ENCODE measurements at regions not wholly inside any gene's neighbourhood (a gene's known extent, or its start where the extent isn't known, plus 50 kb on each side); places are given as distances from the start of the nearest gene placed in this dataset.
"Not testable (repeated sequence)": the region's sequence is repeated elsewhere in the genome, so short reads cannot be mapped to it uniquely, and the experiment has no call there.

- DNase-seq (ENCODE audit: low spot score), result no peak
- Histone ChIP-seq H3K4me1 (no peaks in the 10 kb centered on the region), H3K27ac (no peak overlapping the region), H3K9me3 (no peaks in the 10 kb centered on the region), H3K4me3 (no peak overlapping the region), H3K27me3 (no peaks in the 10 kb centered on the region), H3K36me3 (no peaks in the 10 kb centered on the region)
- TF ChIP-seq CTCF (IDR thresholded peaks at IDR 0.05), result no peak
Observed at GRCh38 chr9:82134010-82134409, 145.4 kb downstream of the SPATA31D1 start.

GRCh38 chr9:82135106-82135505, 146.5 kb downstream of the SPATA31D1 start:
- TF ChIP-seq CTCF (IDR thresholded peaks at IDR 0.05), result no peak
- Histone ChIP-seq H3K9me3 (no peaks in the 10 kb centered on the region), H3K27ac (no peak overlapping the region), H3K27me3 (no peaks in the 10 kb centered on the region), H3K36me3 (no peaks in the 10 kb centered on the region), H3K4me3 (no peak overlapping the region), H3K4me1 (no peaks in the 10 kb centered on the region)
- DNase-seq (ENCODE audit: low spot score), result no peak

- not testable (repeated sequence) for H3K27me3 ChIP-seq; H3K9me3 ChIP-seq; H3K4me1 ChIP-seq; H3K36me3 ChIP-seq; H3K27ac ChIP-seq; DNase-seq (ENCODE audit: low spot score); H3K4me3 ChIP-seq
Observed at GRCh38 chr9:82138081-82138480, 149.5 kb downstream of the SPATA31D1 start.

- no peak overlapping the region for H3K4me3 ChIP-seq
- no peaks in the 10 kb centered on the region for H3K9me3 ChIP-seq
- no peaks in the 10 kb centered on the region for H3K27me3 ChIP-seq
- H3K27ac ChIP-seq, result no peak overlapping the region
- TF ChIP-seq CTCF (IDR thresholded peaks at IDR 0.05), result no peak
- H3K4me1 ChIP-seq, result no peaks in the 10 kb centered on the region
- DNase-seq (ENCODE audit: low spot score), result no peak
- H3K36me3 ChIP-seq, result no peaks in the 10 kb centered on the region
Observed at GRCh38 chr9:82140471-82140870, 151.9 kb downstream of the SPATA31D1 start.

GRCh38 chr9:82144803-82145202, 156.2 kb downstream of the SPATA31D1 start:
- H3K27ac ChIP-seq, result no peak overlapping the region
- no peaks in the 10 kb centered on the region for H3K4me1 ChIP-seq
- TF ChIP-seq CTCF (IDR thresholded peaks at IDR 0.05), result no peak
- no peak overlapping the region for H3K4me3 ChIP-seq
- H3K36me3 ChIP-seq, result no peaks in the 10 kb centered on the region
- DNase-seq (ENCODE audit: low spot score), result no peak
- no peaks in the 10 kb centered on the region for H3K9me3 ChIP-seq
- H3K27me3 ChIP-seq, result no peaks in the 10 kb centered on the region

GRCh38 chr9:82146677-82147076, 158.1 kb downstream of the SPATA31D1 start:
- H3K36me3 ChIP-seq, result no peaks in the 10 kb centered on the region
- no peaks in the 10 kb centered on the region for H3K9me3 ChIP-seq
- no peaks in the 10 kb centered on the region for H3K4me1 ChIP-seq
- no peak overlapping the region for H3K27ac ChIP-seq
- no peaks in the 10 kb centered on the region for H3K27me3 ChIP-seq
- H3K4me3 ChIP-seq, result no peak overlapping the region
- DNase-seq (ENCODE audit: low spot score), result no peak
- TF ChIP-seq CTCF (IDR thresholded peaks at IDR 0.05), result no peak

All from right atrium auricular region (tissue), 2 donors.